IPS-NIHi7 (cell line): ENCODE measurements at regions not wholly inside any gene's neighbourhood (a gene's known extent, or its start where the extent isn't known, plus 50 kb on each side); places are given as distances from the start of the nearest gene placed in this dataset.

ENCODE experiments used
- DNase-seq: peaks from one replicate; pipeline ENCODE4 v3.0.0; 2012; ENCODE audit warnings: mixed read lengths; ENCODE audit errors: extremely low spot score

GRCh38 chr5:133773247-133774202 is 161.2 kb upstream of the FSTL4 start:
- no peak for DNase-seq

GRCh38 chr5:133769842-133770241 is 157.5 kb upstream of the FSTL4 start:
- DNase-seq = no peak

GRCh38 chr5:133763744-133764143 is 151.4 kb upstream of the FSTL4 start:
- DNase-seq = no peak

- no peak for DNase-seq
Measured at GRCh38 chr5:133761632-133762031, 149.3 kb upstream of the FSTL4 start.

- no peak for DNase-seq
Measured at GRCh38 chr5:133760532-133760931, 148.2 kb upstream of the FSTL4 start.

GRCh38 chr5:133758641-133759040 is 146.3 kb upstream of the FSTL4 start:
- no peak for DNase-seq

- no peak for DNase-seq
Measured at GRCh38 chr5:133757396-133757945, 145.1 kb upstream of the FSTL4 start.

GRCh38 chr5:133756756-133757155 is 144.4 kb upstream of the FSTL4 start:
- DNase-seq = no peak

GRCh38 chr5:133756036-133756435 is 143.7 kb upstream of the FSTL4 start:
- DNase-seq = no peak

- peak; percentile 78 for DNase-seq
Measured at GRCh38 chr5:133754575-133755169, 142.3 kb upstream of the FSTL4 start.

GRCh38 chr5:133753856-133754255 is 141.5 kb upstream of the FSTL4 start:
- no peak for DNase-seq

GRCh38 chr5:133751846-133752245 is 139.5 kb upstream of the FSTL4 start:
- DNase-seq = no peak

- no peak for DNase-seq
Measured at GRCh38 chr5:133751421-133751820, 139.1 kb upstream of the FSTL4 start.

- DNase-seq = no peak
Measured at GRCh38 chr5:133750856-133751255, 138.5 kb upstream of the FSTL4 start.

GRCh38 chr5:133750356-133750755 is 138.0 kb upstream of the FSTL4 start:
- DNase-seq = no peak

GRCh38 chr5:133749331-133749985 is 137.1 kb upstream of the FSTL4 start:
- no peak for DNase-seq

- DNase-seq = peak; percentile 54
Measured at GRCh38 chr5:133746834-133747233, 134.5 kb upstream of the FSTL4 start.

GRCh38 chr5:133744960-133745308 is 132.6 kb upstream of the FSTL4 start:
- DNase-seq = no peak

- DNase-seq = no peak
Measured at GRCh38 chr5:133744051-133744959, 132.0 kb upstream of the FSTL4 start.

GRCh38 chr5:133742431-133742988 is 130.2 kb upstream of the FSTL4 start:
- DNase-seq = no peak

- DNase-seq = no peak
Measured at GRCh38 chr5:133741818-133742355, 129.5 kb upstream of the FSTL4 start.
